NCI-H2107 treated with DMSO at 0.1 percent for 48 hours (cell line): ENCODE measurements at regions not wholly inside any gene's neighbourhood (a gene's known extent, or its start where the extent isn't known, plus 50 kb on each side); places are given as distances from the start of the nearest gene placed in this dataset.

Experiments
- DNase-seq: peaks from one replicate; lab custom pipeline; 2025; ENCODE audit not compliant: unreplicated experiment; lab: John Stamatoyannopoulos, UW

GRCh38 chr7:156160811-156161210, 348.5 kb upstream of the SHH start:
- no peak for DNase-seq

GRCh38 chr7:156158693-156159092, 346.4 kb upstream of the SHH start:
- DNase-seq: no peak

- DNase-seq: no peak
Observed at GRCh38 chr7:156158213-156158612, 345.9 kb upstream of the SHH start.

- DNase-seq: no peak
Observed at GRCh38 chr7:156157409-156158012, 345.2 kb upstream of the SHH start.

- no peak for DNase-seq
Observed at GRCh38 chr7:156156734-156157408, 344.6 kb upstream of the SHH start.

- no peak for DNase-seq
Observed at GRCh38 chr7:156155988-156156733, 343.9 kb upstream of the SHH start.

- no peak for DNase-seq
Observed at GRCh38 chr7:156153590-156153989, 341.3 kb upstream of the SHH start.

- DNase-seq: no peak
Observed at GRCh38 chr7:156152390-156152789, 340.1 kb upstream of the SHH start.

GRCh38 chr7:156151658-156152057, 339.4 kb upstream of the SHH start:
- DNase-seq: no peak

- DNase-seq: no peak
Observed at GRCh38 chr7:156151078-156151477, 338.8 kb upstream of the SHH start.

- DNase-seq: no peak
Observed at GRCh38 chr7:156148995-156149394, 336.7 kb upstream of the SHH start.

- DNase-seq: no peak
Observed at GRCh38 chr7:156148547-156148946, 336.3 kb upstream of the SHH start.

GRCh38 chr7:156147756-156148504, 335.7 kb upstream of the SHH start:
- no peak for DNase-seq

GRCh38 chr7:156147104-156147503, 334.8 kb upstream of the SHH start:
- DNase-seq: no peak

- DNase-seq: no peak
Observed at GRCh38 chr7:156145996-156146395, 333.7 kb upstream of the SHH start.

GRCh38 chr7:156145184-156145583, 332.9 kb upstream of the SHH start:
- DNase-seq: no peak

GRCh38 chr7:156143683-156144082, 331.4 kb upstream of the SHH start:
- no peak for DNase-seq

- DNase-seq: no peak
Observed at GRCh38 chr7:156143158-156143557, 330.9 kb upstream of the SHH start.

GRCh38 chr7:156141941-156142340, 329.7 kb upstream of the SHH start:
- no peak for DNase-seq

GRCh38 chr7:156140896-156141295, 328.6 kb upstream of the SHH start:
- DNase-seq: no peak

GRCh38 chr7:156140447-156140846, 328.2 kb upstream of the SHH start:
- no peak for DNase-seq

- no peak for DNase-seq
Observed at GRCh38 chr7:156139633-156140032, 327.4 kb upstream of the SHH start.
